NCI-H526 (cell line): ENCODE measurements at regions not wholly inside any gene's neighbourhood (a gene's known extent, or its start where the extent isn't known, plus 50 kb on each side); places are given as distances from the start of the nearest gene placed in this dataset.
"Not testable (repeated sequence)": the region's sequence is repeated elsewhere in the genome, so short reads cannot be mapped to it uniquely, and the experiment has no call there.

Source experiments
- DNase-seq, 2 experiments: peaks; one replicate each; lab custom pipeline; 2025; lab: John Stamatoyannopoulos, UW

GRCh38 chr2:16243411-16243996 is 303.2 kb downstream of the MYCN start:
- DNase-seq = no peak

GRCh38 chr2:16242906-16243305 is 302.6 kb downstream of the MYCN start:
- DNase-seq = no peak

GRCh38 chr2:16241166-16242160 is 301.1 kb downstream of the MYCN start:
- DNase-seq = no peak

GRCh38 chr2:16240402-16240801 is 300.1 kb downstream of the MYCN start:
- DNase-seq = no peak

GRCh38 chr2:16239296-16239850 is 299.0 kb downstream of the MYCN start:
- no peak for DNase-seq

GRCh38 chr2:16238786-16239185 is 298.4 kb downstream of the MYCN start:
- DNase-seq = no peak

GRCh38 chr2:16238001-16238761 is 297.8 kb downstream of the MYCN start:
- DNase-seq = no peak

GRCh38 chr2:16235747-16236146 is 295.4 kb downstream of the MYCN start:
- no peak for DNase-seq

- not testable (repeated sequence) for DNase-seq
Observed at GRCh38 chr2:16235291-16235690, 294.9 kb downstream of the MYCN start.

- DNase-seq = no peak
Observed at GRCh38 chr2:16228951-16229350, 288.6 kb downstream of the MYCN start.

GRCh38 chr2:16228471-16228870 is 288.1 kb downstream of the MYCN start:
- DNase-seq = no peak

GRCh38 chr2:16227811-16228462 is 287.6 kb downstream of the MYCN start:
- no peak for DNase-seq

- DNase-seq = peak in 1 of 2 experiments; percentile 93
Observed at GRCh38 chr2:16226943-16227664, 286.8 kb downstream of the MYCN start.

GRCh38 chr2:16226381-16226780 is 286.0 kb downstream of the MYCN start:
- DNase-seq = no peak

GRCh38 chr2:16225545-16225944 is 285.2 kb downstream of the MYCN start:
- peak in 1 of 2 experiments; percentile 93 for DNase-seq

- no peak for DNase-seq
Observed at GRCh38 chr2:16225071-16225470, 284.7 kb downstream of the MYCN start.

- DNase-seq = no peak
Observed at GRCh38 chr2:16224298-16225045, 284.1 kb downstream of the MYCN start.

GRCh38 chr2:16223841-16224177 is 283.5 kb downstream of the MYCN start:
- DNase-seq = no peak

- no peak for DNase-seq
Observed at GRCh38 chr2:16223161-16223840, 283.0 kb downstream of the MYCN start.

- DNase-seq = no peak
Observed at GRCh38 chr2:16222326-16222725, 282.0 kb downstream of the MYCN start.
